HL-60 (cell line): ENCODE measurements at regions not wholly inside any gene's neighbourhood (a gene's known extent, or its start where the extent isn't known, plus 50 kb on each side); places are given as distances from the start of the nearest gene placed in this dataset.

Experiments used
- DNase-seq, 2 experiments: peaks; one replicate each; pipeline ENCODE4 v3.0.0-alpha.2; 2010 to 2020; ENCODE audit warnings: low read depth in 1 of 2, low spot score in 1 of 2
- H3K27ac ChIP-seq: fragments of 250-450 bp; sonication (Bioruptor Pico); replicated peaks from 2 replicates; pipeline ENCODE4 v1.5.1; 2020; ENCODE audit warnings: mild to moderate bottlenecking, moderate library complexity
- H3K27me3 ChIP-seq: fragments of 250-450 bp; sonication (Bioruptor Pico); 2 replicates; pipeline ENCODE4 v1.5.1; 2021; ENCODE audit warnings: mild to moderate bottlenecking, moderate library complexity; ENCODE audit not compliant: insufficient read depth, poor library complexity, severe bottlenecking
- H3K4me3 ChIP-seq: replicated peaks from 2 replicates; pipeline ENCODE4 v1.5.1; 2011; ENCODE audit warnings: mild to moderate bottlenecking, control low read depth, low read length; ENCODE audit not compliant: insufficient read depth
- GABPA ChIP-seq: IDR thresholded peaks from 2 replicates; pipeline ENCODE4 v1.6.1; 2012; ENCODE audit warnings: low read depth
- POLR2AphosphoS5 ChIP-seq: IDR thresholded peaks from 2 replicates; pipeline ENCODE4 v1.6.1; 2012; ENCODE audit warnings: low read depth
- REST ChIP-seq: IDR thresholded peaks from 2 replicates; pipeline ENCODE4 v1.6.1; 2012; ENCODE audit warnings: low read depth; ENCODE audit not compliant: insufficient replicate concordance
- SPI1 ChIP-seq: IDR thresholded peaks from 2 replicates; pipeline ENCODE4 v1.6.1; 2012; ENCODE audit warnings: low read depth, mild to moderate bottlenecking, borderline replicate concordance
- TF ChIP-seq, protein P1 (sequence below): IDR thresholded peaks from one replicate; pipeline ENCODE4 v1.5.1; 2011; ENCODE audit warnings: low read length, control low read depth, inconsistent platforms; ENCODE audit not compliant: insufficient read depth

GRCh38 chr4:30443289-30443688 is 276.9 kb upstream of the PCDH7 start:
- Histone ChIP-seq H3K4me3 (no peak overlapping the region), H3K27me3 (no peaks in the 10 kb centered on the region), H3K27ac (no peak overlapping the region)
- TF ChIP-seq SPI1: no peak
- no peak for TF ChIP-seq POLR2AphosphoS5
- no peak for TF ChIP-seq GABPA
- TF ChIP-seq, protein P1, sequence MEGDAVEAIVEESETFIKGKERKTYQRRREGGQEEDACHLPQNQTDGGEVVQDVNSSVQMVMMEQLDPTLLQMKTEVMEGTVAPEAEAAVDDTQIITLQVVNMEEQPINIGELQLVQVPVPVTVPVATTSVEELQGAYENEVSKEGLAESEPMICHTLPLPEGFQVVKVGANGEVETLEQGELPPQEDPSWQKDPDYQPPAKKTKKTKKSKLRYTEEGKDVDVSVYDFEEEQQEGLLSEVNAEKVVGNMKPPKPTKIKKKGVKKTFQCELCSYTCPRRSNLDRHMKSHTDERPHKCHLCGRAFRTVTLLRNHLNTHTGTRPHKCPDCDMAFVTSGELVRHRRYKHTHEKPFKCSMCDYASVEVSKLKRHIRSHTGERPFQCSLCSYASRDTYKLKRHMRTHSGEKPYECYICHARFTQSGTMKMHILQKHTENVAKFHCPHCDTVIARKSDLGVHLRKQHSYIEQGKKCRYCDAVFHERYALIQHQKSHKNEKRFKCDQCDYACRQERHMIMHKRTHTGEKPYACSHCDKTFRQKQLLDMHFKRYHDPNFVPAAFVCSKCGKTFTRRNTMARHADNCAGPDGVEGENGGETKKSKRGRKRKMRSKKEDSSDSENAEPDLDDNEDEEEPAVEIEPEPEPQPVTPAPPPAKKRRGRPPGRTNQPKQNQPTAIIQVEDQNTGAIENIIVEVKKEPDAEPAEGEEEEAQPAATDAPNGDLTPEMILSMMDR: no peak
- TF ChIP-seq REST: no peak
- no peak for DNase-seq

GRCh38 chr4:30450474-30450873 is 269.7 kb upstream of the PCDH7 start:
- no peak for DNase-seq
- Histone ChIP-seq H3K27ac (no peak overlapping the region), H3K27me3 (no peaks in the 10 kb centered on the region), H3K4me3 (no peak overlapping the region)
- TF ChIP-seq SPI1 (no peak), POLR2AphosphoS5 (no peak), GABPA (no peak), REST (no peak)
- TF ChIP-seq, protein P1: no peak

DNA sequence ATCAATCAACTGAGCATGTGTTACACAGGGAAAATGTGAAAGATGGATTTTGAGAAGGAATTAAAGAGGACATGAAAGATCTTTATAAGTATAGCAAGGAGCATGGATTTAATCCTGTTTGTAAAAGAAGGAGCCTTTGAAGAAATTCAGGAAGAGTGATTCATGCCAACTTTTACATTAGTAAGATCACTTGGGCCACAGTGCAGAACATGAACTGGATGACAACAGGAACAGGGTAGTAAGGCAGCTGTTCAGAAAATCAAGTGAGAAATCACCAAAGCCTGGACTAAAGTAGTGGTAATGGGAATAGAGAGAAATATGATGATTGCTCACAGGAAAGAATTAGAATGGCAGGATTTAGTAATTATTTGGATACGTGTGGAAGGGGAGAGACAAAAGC is 265.7 kb upstream of the PCDH7 start:
- H3K27me3 ChIP-seq: no peaks in the 10 kb centered on the region
- no peak overlapping the region for H3K27ac ChIP-seq
- no peak for DNase-seq
- H3K4me3 ChIP-seq: no peak overlapping the region
- TF ChIP-seq, protein P1: no peak
- no peak for TF ChIP-seq REST
- no peak for TF ChIP-seq SPI1
- TF ChIP-seq GABPA: no peak
- TF ChIP-seq POLR2AphosphoS5: no peak
